CD4-positive, alpha-beta T cell treated with Interleukin-21 for 1 hour (primary cell): ENCODE measurements at regions not wholly inside any gene's neighbourhood (a gene's known extent, or its start where the extent isn't known, plus 50 kb on each side); places are given as distances from the start of the nearest gene placed in this dataset.
"Not testable (repeated sequence)": the region's sequence is repeated elsewhere in the genome, so short reads cannot be mapped to it uniquely, and the experiment has no call there.

Source experiments
- DNase-seq: peaks from one replicate; pipeline ENCODE4 v3.0.0-alpha.2; 2020

GRCh38 chr2:215644233-215644897 is 208.5 kb upstream of the FN1 start:
- DNase-seq, result no peak

DNA sequence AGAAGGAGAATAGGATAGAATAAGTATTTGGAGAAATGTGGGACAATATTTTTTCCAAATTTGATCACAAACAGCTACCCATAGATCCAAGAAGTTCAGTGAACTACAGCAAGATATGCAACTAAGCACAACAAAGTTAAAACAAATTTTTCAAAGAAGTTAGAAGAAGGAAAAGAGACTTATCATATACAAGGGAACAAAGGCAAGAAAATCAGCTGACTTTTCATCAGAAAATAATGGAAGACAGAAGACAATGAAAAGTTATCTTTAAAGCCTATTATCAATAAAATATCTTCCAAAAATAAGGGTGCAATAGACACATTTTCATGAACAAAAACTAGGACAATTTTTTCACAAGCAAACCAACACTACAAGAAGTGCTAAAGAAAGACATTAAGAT is 202.8 kb upstream of the FN1 start:
- DNase-seq, result no peak

DNA sequence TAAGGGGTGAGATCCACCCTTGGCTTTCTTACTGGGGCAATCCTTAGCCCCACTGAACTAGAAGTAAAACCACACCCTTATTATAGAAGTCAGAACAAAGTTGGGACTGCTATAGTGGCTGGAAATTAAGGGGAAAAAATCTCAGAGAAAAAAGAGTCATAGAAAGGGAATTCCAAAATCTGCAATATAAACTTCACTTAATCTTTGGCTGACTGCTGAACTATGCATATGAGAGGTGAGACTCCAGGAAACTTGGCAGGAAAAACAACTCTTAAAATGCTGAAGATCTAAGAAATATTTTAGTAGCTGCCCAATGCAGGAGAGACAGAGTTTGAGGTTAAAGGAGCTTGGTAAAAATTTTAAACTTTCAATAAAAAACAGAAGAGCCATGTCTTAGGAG is 201.8 kb upstream of the FN1 start:
- DNase-seq, result no peak

DNA sequence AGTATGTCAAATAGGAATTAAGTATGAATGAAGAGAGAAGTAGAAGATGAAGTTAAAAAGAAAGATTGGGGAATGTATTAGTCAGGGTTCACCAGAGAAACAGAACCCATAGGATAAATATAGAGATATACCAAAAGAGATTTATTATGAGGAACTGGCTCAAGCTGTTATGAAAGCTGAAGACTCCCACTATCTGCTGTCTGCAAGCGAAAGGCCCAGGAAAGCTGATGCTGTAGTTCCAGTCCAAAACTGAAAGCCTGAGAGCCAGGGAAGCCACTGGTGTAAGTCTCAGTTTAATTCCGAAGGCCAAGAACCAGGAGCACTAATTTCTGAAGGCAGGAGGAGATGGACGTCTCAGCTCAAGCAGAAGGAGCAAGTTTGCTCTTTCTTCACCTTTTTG is 200.9 kb upstream of the FN1 start:
- no peak for DNase-seq

DNA sequence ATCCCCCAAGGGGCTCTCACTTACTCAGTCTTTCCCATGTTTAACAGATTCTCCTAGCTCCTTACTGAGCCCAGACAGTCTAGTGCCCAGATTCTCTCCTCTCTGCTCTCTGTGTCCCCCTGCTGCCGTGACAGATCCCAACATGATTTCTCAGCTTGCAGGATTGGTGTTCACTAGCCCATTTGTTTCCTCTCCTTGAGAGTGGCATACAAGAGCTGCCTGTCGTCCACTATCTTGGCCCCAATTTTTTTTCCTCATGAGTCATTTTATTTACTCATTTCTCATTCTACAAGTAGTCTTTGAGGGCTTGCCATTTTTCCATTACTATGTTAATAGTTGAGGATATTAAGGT is 199.9 kb upstream of the FN1 start:
- DNase-seq, result no peak

- no peak for DNase-seq
Measured at GRCh38 chr2:215635071-215635787, 199.4 kb upstream of the FN1 start.

DNA sequence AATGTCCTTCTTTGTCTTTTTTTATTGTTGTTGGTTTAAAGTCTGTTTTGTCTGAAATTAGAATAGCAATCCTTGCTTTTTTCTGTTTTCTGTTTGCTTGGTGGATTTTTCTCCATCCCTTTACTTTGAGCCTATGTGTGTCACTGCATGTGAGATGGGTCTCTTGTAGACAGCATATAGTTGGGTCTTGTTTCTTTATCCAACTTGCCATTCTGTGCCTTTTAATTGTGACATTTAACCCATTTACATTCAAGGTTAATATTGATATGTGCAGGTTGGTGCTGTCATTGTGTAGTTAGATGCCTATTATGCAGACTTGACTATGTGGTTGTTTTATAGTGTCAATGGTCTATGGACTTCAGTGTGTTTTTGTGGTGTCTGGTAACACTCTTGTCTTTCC is 197.5 kb upstream of the FN1 start:
- no peak for DNase-seq

DNA sequence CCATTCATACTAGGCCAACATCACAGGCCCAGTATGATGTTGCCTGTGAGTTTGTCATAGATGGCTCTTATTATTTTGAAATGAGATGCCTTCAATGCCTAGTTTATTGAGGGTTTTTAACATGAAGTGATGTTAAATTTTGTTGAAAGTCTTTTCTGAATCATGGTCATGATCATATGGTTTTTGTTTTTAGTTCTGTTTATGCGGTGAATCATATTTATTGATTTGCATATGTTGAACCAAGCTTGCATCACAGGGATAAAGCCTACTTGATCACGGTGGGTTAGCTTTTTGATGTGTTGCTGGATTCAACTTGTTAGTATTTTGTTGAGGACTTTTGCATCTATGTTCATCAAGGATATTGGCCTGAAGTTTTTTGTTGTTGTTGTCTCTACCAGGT is 195.8 kb upstream of the FN1 start:
- DNase-seq, result no peak

DNA sequence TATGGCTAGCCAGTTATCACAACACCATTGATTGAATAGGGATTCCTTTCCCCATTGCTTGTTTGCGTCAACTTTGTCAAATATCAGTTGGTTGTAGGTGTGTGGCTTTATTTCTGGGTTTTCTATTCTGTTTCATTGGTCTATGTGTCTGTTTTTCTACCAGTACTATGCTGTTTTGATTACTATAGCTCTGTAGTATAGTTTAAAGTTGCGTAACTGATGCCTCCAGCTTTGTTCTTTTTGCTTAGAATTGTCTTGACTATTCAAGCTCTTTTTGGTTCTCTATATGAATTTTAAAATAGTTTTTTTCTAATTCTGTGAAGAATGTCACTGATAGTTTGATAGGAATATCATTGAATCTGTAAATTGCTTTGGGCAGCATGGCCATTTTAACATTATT is 194.9 kb upstream of the FN1 start:
- DNase-seq, result not testable (repeated sequence)

DNA sequence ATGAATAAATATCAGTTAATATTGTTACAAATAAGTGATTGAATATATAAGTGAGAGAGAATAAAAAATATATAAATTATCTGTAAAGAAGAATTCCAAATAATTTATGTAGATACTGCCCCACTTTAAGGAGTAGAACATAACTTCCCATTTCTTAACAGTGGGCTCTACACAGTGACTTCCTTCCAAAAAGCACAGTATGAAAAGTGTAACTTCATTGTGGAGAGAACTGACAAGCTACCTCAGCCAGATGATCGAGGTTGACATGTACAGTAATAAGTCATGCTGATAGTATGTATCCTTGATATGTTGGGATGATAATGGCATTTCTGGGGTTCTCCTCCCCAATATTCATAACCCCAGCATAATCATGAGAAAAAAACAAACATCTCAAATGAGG is 191.9 kb upstream of the FN1 start:
- no peak for DNase-seq

- no peak for DNase-seq
Measured at GRCh38 chr2:215626812-215627281, 191.0 kb upstream of the FN1 start.

- DNase-seq, result no peak
Measured at GRCh38 chr2:215626063-215626462, 190.2 kb upstream of the FN1 start.

GRCh38 chr2:215625207-215625606 is 189.3 kb upstream of the FN1 start:
- DNase-seq, result no peak

GRCh38 chr2:215624423-215624829 is 188.6 kb upstream of the FN1 start:
- DNase-seq, result no peak

DNA sequence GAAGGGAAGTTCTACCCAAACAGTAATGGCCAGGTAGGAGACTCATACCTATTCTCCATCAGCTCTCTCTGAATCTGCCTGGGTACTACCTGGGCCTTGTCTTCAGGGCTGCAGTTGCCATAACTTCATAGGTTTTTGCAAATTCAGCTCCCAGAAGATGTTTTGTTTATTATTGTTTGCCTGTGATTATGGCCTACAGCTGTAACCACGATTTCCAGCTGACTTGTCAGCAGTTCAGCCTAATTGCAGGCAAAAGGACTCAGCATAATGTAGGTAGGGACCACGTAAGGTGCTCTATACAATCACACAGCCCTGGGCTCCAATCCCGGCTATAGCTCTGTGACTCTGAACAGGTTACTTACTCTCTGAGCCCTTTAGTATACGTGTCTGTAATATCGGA is 187.0 kb upstream of the FN1 start:
- no peak for DNase-seq

- no peak for DNase-seq
Measured at GRCh38 chr2:215621381-215621780, 185.5 kb upstream of the FN1 start.

DNA sequence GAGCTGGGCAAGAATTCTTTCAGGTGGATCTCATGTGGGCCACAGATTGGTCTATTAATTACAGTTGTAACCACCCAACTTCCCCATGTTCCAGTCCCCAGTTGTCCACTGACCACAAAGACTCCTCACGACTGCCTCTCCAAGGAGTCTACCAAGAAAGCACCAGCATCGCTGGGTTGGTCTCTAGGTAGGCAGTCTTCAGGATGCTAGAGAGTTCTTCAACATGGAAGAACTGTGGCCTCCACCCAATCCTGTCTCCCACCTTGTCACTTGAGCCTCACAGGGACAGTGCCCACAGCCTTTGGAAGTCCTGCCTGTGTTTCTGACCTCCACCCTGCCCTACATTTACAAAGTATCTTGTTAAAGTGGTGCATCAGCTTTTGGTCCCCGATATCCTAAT is 184.7 kb upstream of the FN1 start:
- DNase-seq, result no peak

DNA sequence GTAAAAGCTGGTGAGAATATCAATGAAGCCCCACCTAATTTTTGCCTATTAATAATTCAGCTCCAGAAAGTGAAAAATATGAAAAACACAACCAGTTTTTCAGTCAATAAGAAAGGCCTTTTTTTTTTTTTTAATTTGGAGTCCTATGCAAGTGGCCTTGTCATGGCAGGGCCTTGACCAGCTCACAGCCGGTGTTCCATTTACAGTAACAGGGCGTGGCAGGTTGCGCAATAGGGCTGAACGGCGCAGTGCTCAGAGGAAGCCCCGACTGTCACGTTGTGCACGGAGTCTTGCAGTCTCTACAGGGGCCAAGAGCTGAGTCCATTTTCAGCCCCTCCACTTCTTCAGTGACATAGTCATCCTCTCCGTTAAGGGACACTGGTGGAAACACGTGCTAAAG is 184.1 kb upstream of the FN1 start:
- no peak for DNase-seq

DNA sequence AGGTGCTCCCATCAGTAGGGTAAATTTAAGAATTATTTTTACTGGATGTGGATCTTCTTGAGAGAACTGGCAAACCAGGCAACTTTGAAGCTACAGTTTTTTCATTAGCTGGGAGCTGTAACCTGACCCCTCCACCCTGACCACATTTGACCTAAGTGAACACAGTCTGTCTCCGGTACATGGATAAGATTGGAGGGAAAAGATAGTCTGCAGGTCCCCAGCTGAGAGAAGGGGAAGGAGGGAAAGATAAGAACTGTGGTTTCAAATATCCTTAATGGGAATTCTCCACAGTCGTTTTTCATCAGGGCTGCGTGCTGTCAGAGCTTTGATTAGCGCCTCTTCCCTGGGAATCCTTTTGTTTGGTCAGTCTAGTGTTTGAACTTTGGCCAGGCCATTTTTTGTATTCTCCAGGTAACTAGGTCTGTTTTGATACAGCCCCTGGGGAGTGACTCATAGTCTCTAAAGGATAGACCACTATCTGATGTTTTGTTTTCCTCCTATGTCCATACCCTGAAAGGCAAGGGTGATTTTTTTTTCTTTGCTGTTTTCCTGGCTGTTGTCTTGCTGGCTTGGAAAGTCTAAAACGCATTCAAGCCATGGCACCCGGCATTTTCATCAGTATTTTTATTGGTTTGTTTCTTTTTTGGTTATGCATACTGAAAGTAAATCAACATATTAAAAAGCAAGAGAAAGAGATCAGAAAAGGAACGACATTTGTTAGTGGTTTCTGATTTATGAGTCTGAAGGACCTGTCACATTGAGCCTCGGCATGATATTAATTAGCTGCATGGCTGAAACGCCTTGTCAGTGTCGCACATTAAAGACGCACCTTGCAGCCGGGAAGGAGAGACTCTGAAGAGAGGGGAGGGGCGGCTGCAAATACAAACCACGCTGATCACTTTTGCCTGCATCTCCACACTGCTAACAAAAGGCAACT is 183.4 kb upstream of the FN1 start:
- no peak for DNase-seq

DNA sequence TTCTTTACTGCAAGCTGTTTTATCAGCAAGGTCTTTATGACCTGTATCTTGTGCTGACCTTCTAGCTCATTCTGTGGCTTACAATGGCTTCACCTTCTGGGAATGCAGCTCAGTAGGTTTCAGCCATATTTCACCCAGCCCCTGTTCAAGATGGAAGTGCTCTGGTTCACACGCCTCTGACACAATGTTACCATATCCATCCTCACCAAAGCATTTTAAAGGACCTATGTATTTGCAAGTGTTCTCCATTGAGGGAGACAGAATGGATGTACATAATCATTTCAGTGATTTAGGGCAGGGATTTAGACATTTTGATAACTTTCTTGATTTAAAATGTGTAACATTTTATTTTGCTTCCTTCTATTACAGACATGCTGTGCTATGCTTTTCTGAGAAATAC is 182.3 kb upstream of the FN1 start:
- DNase-seq, result no peak

GRCh38 chr2:215617060-215617824 is 181.4 kb upstream of the FN1 start:
- no peak for DNase-seq

GRCh38 chr2:215615803-215616174 is 179.9 kb upstream of the FN1 start:
- no peak for DNase-seq
